ENCODE measurements at regions not wholly inside any gene's neighbourhood (a gene's known extent, or its start where the extent isn't known, plus 50 kb on each side); places are given as distances from the start of the nearest gene placed in this dataset.

- Histone ChIP-seq H3K4me1 (ENCODE audit: control insufficient read depth in 1 of 2, low read depth in 2 of 2) (no peaks in the 10 kb centered on the region), H3K9me3 (no peaks in the 10 kb centered on the region), H3K27me3 (replicated peaks; ENCODE audit: insufficient read depth) (no peaks in the 10 kb centered on the region), H3K27ac (no peak overlapping the region), H3K4me3 (no peak overlapping the region), H3K36me3 (no peaks in the 10 kb centered on the region)
- no peak for TF ChIP-seq CTCF (IDR thresholded peaks at IDR 0.05)
- DNase-seq (ENCODE audit: low spot score) (no peak), ATAC-seq (ENCODE audit: insufficient number of reproducible peaks, low FRiP score, low read depth) (no peak)
Observed at GRCh38 chr5:8598996-8599395, 730.0 kb downstream of the MTRR start.

DNA sequence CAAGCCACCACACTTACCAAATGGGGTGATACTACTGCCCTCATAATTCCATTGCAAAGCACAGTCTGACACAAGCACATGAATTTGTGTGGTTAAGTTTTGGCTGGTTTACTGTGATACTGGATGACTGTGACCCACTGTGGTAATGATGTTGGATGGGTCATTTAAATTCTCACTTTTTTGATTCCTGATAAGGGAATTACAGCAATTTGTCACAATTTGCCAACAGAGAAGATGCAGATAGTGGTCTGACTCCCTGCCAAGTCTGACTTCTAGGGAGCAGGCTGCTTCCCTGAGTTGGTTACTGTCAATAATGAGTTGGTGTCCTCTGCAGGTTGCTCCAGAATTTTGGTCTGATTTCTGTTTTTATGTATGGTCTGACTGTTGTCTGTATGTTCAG, 731.9 kb downstream of the MTRR start:
- Histone ChIP-seq H3K27ac (no peak overlapping the region), H3K4me1 (ENCODE audit: control insufficient read depth in 1 of 2, low read depth in 2 of 2) (no peaks in the 10 kb centered on the region), H3K9me3 (no peaks in the 10 kb centered on the region), H3K4me3 (no peak overlapping the region), H3K36me3 (no peaks in the 10 kb centered on the region), H3K27me3 (replicated peaks; ENCODE audit: insufficient read depth) (no peaks in the 10 kb centered on the region)
- TF ChIP-seq CTCF (IDR thresholded peaks at IDR 0.05), result no peak
- ATAC-seq (ENCODE audit: insufficient number of reproducible peaks, low FRiP score, low read depth), result no peak
- no peak for DNase-seq (ENCODE audit: low spot score)

DNA sequence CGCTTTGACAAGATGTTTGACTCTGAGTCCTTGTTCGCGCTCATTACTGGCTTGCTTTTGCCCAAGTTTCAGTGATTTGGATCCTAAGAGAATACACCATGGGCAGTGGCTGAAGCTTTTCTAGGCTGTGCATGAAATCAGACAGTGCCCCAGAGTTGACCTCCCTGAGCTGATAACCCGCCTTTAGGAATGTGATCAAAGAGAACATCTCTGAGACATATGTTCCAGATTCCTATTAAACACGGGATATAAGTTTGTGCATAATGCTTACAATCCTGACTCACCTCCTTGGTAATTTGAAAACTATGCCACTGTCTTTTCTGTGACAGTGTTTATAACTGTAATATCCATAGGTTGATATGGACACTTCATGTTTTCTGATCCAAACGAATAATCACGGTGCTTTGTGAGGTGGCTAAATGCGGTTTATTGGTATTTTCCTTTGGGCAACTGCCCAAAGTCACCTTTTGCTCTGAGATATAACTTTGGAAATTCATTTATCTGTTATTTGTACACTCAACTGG, 732.9 kb downstream of the MTRR start:
- TF ChIP-seq CTCF (IDR thresholded peaks at IDR 0.05), result no peak
- H3K4me3 ChIP-seq, result no peak overlapping the region

DNA sequence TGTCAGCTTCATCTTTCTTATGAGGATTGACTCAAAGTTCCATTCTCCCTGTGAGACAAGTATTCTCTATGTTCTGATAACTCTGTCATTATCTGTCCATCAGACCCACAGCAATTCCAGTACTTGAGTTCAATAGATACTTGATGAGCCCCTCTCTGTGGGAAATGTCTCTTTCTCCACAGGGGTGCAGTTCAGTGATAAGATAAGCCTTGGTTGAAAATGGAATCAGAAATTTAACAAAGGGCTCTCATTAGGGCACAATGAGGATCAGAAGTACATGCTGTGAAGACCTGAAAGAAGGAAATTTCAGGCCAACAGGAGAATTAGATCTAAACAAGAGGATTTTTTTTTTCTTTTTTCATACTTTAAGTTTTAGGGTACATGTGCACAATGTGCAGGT, 737.3 kb downstream of the MTRR start:
- Histone ChIP-seq H3K4me3 (no peak overlapping the region), H3K36me3 (no peaks in the 10 kb centered on the region), H3K27me3 (replicated peaks; ENCODE audit: insufficient read depth) (no peaks in the 10 kb centered on the region), H3K27ac (no peak overlapping the region), H3K4me1 (ENCODE audit: control insufficient read depth in 1 of 2, low read depth in 2 of 2) (no peaks in the 10 kb centered on the region), H3K9me3 (no peaks in the 10 kb centered on the region)
- ATAC-seq (ENCODE audit: insufficient number of reproducible peaks, low FRiP score, low read depth), result no peak
- no peak for DNase-seq (ENCODE audit: low spot score)
- no peak for TF ChIP-seq CTCF (IDR thresholded peaks at IDR 0.05)

More for the DNA sequence above, 732.9 kb downstream of the MTRR start:
- ATAC-seq (ENCODE audit: insufficient number of reproducible peaks, low FRiP score, low read depth), result no peak
- no peaks in the 10 kb centered on the region for H3K36me3 ChIP-seq
- H3K4me1 ChIP-seq (ENCODE audit: control insufficient read depth in 1 of 2, low read depth in 2 of 2), result no peaks in the 10 kb centered on the region
- H3K27me3 ChIP-seq (replicated peaks; ENCODE audit: insufficient read depth), result no peaks in the 10 kb centered on the region
- H3K9me3 ChIP-seq, result no peaks in the 10 kb centered on the region
- no peak overlapping the region for H3K27ac ChIP-seq
- no peak for DNase-seq (ENCODE audit: low spot score)

GRCh38 chr5:8611067-8611466, 742.1 kb downstream of the MTRR start:
- Histone ChIP-seq H3K36me3 (no peaks in the 10 kb centered on the region), H3K27ac (no peak overlapping the region), H3K4me3 (no peak overlapping the region), H3K9me3 (no peaks in the 10 kb centered on the region), H3K27me3 (replicated peaks; ENCODE audit: insufficient read depth) (no peaks in the 10 kb centered on the region), H3K4me1 (ENCODE audit: control insufficient read depth in 1 of 2, low read depth in 2 of 2) (no peaks in the 10 kb centered on the region)
- TF ChIP-seq CTCF (IDR thresholded peaks at IDR 0.05), result no peak
- ATAC-seq (ENCODE audit: insufficient number of reproducible peaks, low FRiP score, low read depth) (no peak), DNase-seq (ENCODE audit: low spot score) (no peak)

Measured in thoracic aorta (tissue), 2 donors.